ENCODE measurements at regions not wholly inside any gene's neighbourhood (a gene's known extent, or its start where the extent isn't known, plus 50 kb on each side); places are given as distances from the start of the nearest gene placed in this dataset.

- TF ChIP-seq SUZ12 (IDR thresholded peaks at IDR 0.05; ENCODE audit: extremely low read depth, insufficient read depth, insufficient read length), result no peak
- TF ChIP-seq YY1 (IDR thresholded peaks at IDR 0.05; ENCODE audit: insufficient read depth, insufficient read length), result no peak
- TF ChIP-seq ZNF274 (IDR thresholded peaks at IDR 0.05; ENCODE audit: low read depth, low read length), result no peak
Observed at GRCh38 chr3:145427355-145427754, 733.6 kb downstream of the PLOD2 start.

Data from NT2/D1 (cell line).